CD4-positive, alpha-beta T cell treated with Interleukin-10 for 1 hour (primary cell): ENCODE measurements at regions not wholly inside any gene's neighbourhood (a gene's known extent, or its start where the extent isn't known, plus 50 kb on each side); places are given as distances from the start of the nearest gene placed in this dataset.

Source experiments
- DNase-seq: peaks from one replicate; pipeline ENCODE4 v3.0.0-alpha.2; 2020

GRCh38 chr10:131760416-131761166, 140.2 kb upstream of the PPP2R2D start:
- no peak for DNase-seq

- DNase-seq: no peak
These were observed 137.8 kb upstream of the PPP2R2D start for GRCh38 chr10:131762789-131763696.

- no peak for DNase-seq
These were observed 135.9 kb upstream of the PPP2R2D start for GRCh38 chr10:131764929-131765328.

- no peak for DNase-seq
These were observed 134.7 kb upstream of the PPP2R2D start for GRCh38 chr10:131766096-131766495.

GRCh38 chr10:131767716-131768115, 133.1 kb upstream of the PPP2R2D start:
- DNase-seq: no peak

GRCh38 chr10:131769571-131770410, 131.0 kb upstream of the PPP2R2D start:
- DNase-seq: no peak

- DNase-seq: no peak
These were observed 129.7 kb upstream of the PPP2R2D start for GRCh38 chr10:131770946-131771633.

- DNase-seq: no peak
These were observed 129.0 kb upstream of the PPP2R2D start for GRCh38 chr10:131771634-131772358.

GRCh38 chr10:131772441-131772840, 128.4 kb upstream of the PPP2R2D start:
- DNase-seq: no peak

- no peak for DNase-seq
These were observed 127.2 kb upstream of the PPP2R2D start for GRCh38 chr10:131773370-131774343.

GRCh38 chr10:131774681-131775085, 126.1 kb upstream of the PPP2R2D start:
- DNase-seq: no peak

GRCh38 chr10:131775433-131775832, 125.4 kb upstream of the PPP2R2D start:
- DNase-seq: no peak

GRCh38 chr10:131775833-131776232, 125.0 kb upstream of the PPP2R2D start:
- no peak for DNase-seq

- no peak for DNase-seq
These were observed 124.3 kb upstream of the PPP2R2D start for GRCh38 chr10:131776496-131776895.

- no peak for DNase-seq
These were observed 123.6 kb upstream of the PPP2R2D start for GRCh38 chr10:131777162-131777561.

- DNase-seq: no peak
These were observed 122.9 kb upstream of the PPP2R2D start for GRCh38 chr10:131777921-131778320.

- no peak for DNase-seq
These were observed 122.4 kb upstream of the PPP2R2D start for GRCh38 chr10:131778385-131778784.

GRCh38 chr10:131778842-131779241, 122.0 kb upstream of the PPP2R2D start:
- no peak for DNase-seq

- no peak for DNase-seq
These were observed 121.0 kb upstream of the PPP2R2D start for GRCh38 chr10:131779661-131780394.

- no peak for DNase-seq
These were observed 119.7 kb upstream of the PPP2R2D start for GRCh38 chr10:131781076-131781475.
